Adrenal gland (tissue), 5 donors: ENCODE measurements at regions not wholly inside any gene's neighbourhood (a gene's known extent, or its start where the extent isn't known, plus 50 kb on each side); places are given as distances from the start of the nearest gene placed in this dataset.
"Not testable (repeated sequence)": the region's sequence is repeated elsewhere in the genome, so short reads cannot be mapped to it uniquely, and the experiment has no call there.

Experiments
- POLR2A ChIP-seq, 2 donors: fragments of 450-650 bp; IDR thresholded peaks; one replicate each; pipeline ENCODE4 v1.6.1; 2017; ENCODE audit warnings: antibody characterized with exemption in 2 of 2, mild to moderate bottlenecking in 2 of 2, moderate library complexity in 1 of 2
- TF ChIP-seq, protein P1 (sequence below), 6 experiments: fragments of 450-650 bp in 4 of 6; fragments of 200-600 bp in 2 of 6; sonication (generic) in 1 of 6; IDR thresholded peaks; 1 replicate in 5 of 6; 2 replicates in 1 of 6; pipeline versions ENCODE4 v1.5.1 to v1.8.0; 2016 to 2021; ENCODE audit warnings: antibody characterized with exemption in 6 of 6, mild to moderate bottlenecking in 2 of 6, moderate library complexity in 1 of 6
- donor health status: DM: no; HTN: no; CAD: no.

DNA sequence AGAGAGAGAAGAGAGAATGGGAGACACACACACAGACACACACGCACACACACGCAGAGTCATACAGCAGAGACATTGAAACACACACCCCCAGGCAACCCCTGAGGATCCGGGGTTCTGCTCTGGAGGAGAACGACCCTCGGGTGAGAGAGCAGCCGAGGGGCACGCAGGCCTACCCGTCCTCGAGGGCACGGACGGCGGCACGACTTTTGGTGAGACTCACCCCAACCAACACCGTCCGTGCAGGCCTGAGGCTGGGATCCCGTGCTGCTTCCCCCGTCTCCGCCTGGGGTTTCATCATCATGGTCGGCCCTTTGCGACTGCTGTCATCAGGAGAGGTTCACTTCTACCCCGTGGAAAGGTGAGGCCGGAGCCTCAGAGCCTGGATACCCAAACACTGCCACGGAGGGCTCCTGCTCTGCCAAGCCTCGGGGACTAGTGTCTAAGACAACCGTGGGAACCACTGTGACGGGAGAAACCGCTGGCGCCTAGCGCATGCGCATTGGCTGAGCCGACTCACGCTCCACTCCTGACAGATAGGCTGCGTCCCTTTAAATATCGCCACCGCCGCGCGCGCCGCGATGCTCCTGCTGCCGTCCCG lies 703.4 kb upstream of the TPTE start:
- TF ChIP-seq, protein P1, sequence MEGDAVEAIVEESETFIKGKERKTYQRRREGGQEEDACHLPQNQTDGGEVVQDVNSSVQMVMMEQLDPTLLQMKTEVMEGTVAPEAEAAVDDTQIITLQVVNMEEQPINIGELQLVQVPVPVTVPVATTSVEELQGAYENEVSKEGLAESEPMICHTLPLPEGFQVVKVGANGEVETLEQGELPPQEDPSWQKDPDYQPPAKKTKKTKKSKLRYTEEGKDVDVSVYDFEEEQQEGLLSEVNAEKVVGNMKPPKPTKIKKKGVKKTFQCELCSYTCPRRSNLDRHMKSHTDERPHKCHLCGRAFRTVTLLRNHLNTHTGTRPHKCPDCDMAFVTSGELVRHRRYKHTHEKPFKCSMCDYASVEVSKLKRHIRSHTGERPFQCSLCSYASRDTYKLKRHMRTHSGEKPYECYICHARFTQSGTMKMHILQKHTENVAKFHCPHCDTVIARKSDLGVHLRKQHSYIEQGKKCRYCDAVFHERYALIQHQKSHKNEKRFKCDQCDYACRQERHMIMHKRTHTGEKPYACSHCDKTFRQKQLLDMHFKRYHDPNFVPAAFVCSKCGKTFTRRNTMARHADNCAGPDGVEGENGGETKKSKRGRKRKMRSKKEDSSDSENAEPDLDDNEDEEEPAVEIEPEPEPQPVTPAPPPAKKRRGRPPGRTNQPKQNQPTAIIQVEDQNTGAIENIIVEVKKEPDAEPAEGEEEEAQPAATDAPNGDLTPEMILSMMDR (IDR thresholded peaks at IDR 0.05): not testable (repeated sequence)
- TF ChIP-seq POLR2A (IDR thresholded peaks at IDR 0.05): not testable (repeated sequence)
